COLO829 (cell line): ENCODE measurements at regions not wholly inside any gene's neighbourhood (a gene's known extent, or its start where the extent isn't known, plus 50 kb on each side); places are given as distances from the start of the nearest gene placed in this dataset.
A peak's percentile ranks its signal among the peaks of the same experiment; 100 is the strongest.

Experiments used
- DNase-seq: peaks from one replicate; pipeline ENCODE4 v3.0.0; 2012; ENCODE audit warnings: low spot score

DNA sequence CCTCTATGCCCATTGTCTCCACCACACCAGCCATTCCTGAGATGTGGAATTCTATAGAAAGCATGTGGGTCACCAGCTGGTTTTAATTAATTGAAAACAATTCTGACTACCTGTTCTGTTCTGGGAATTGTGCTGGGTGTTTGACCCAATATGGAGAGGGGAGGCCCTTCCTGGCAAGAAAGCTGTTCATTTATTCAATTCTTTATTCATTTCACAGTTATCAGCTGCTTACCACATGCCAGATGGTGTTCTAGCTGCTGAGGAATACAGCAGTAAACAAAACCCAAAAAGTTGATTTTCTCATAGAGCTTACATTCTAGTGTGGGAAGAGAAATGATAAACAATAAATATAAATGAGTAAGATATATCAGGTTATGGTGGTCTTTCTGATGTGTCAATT, 296.1 kb upstream of the RASGRP1 start:
- DNase-seq = no peak

DNA sequence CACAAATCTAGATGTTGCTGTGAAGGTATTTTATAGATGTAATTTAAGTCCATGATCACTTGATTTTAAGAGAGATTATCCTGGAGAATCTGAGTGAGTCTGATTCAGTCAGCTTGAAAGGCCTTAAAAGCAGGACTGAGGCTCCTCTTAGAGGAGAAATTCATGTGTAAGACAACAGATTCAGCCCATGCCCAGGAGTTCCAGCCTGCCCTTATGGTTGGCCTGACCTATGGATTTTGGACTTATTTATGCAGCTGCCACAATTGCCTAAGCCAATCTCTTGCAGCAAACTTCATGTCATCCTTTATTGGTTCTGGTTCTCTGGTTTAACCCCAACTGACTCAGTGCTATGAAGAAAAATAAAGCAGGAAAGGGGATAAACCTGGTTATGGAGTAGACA, 296.5 kb upstream of the RASGRP1 start:
- DNase-seq = no peak

GRCh38 chr15:38862099-38862498, 297.5 kb upstream of the RASGRP1 start:
- no peak for DNase-seq

- DNase-seq = no peak
Observed at GRCh38 chr15:38863381-38863780, 298.8 kb upstream of the RASGRP1 start.

- DNase-seq = no peak
Observed at GRCh38 chr15:38864122-38864521, 299.5 kb upstream of the RASGRP1 start.

DNA sequence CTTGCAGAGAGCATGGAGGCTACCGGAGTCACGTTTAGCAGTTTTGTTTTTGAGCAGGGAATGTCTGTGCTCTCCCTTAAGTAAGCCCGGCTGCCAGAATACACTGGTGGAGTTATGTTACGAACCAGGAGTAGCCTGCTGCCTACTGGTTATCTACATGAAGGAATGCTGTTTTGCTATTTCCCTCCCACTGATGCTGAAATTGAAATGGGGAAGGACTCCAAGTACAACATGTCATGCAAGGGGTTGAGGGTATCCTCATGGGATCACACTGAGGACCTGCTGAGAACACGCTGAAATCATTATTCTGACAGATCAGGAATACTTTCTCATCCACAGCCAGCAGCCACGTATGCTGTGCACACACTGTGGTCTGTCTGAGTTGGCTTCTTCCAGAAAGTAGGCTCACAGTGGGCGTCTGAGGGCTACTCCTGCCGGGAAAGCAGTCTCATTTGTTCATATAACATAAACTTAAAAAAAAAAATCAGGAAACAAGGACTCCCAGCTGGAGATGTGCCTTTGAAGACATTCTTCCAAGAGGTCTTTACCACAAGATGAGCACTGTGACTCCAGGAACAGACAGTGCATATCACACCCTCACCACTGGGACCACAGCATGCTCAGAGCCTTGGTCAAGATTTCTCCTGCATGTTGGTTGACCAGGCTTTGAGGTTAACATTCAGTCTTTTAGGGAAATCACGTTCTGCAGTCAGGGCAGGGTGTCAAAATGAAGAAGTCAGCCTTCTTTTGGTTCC, 300.4 kb upstream of the RASGRP1 start:
- no peak for DNase-seq

DNA sequence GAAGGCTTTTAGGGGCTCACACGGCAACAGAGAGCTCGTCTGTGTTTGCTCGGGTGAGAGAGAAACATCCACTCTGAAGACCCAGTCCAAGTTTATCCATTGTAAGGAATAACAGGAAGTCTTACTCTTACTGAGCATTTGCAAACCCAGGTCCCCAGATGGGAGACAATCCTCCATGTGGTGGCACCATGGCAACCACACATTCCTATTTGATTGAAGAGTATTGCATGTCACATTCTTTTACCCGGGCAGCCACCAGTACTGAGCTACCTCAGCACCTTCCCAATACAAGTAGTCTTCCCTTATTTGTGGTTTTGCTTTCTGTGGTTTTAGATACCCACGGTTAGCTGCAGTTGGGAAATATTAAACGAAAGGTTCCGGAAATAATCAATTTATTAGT, 302.9 kb upstream of the RASGRP1 start:
- no peak for DNase-seq

- peak; percentile 59 for DNase-seq
Observed at GRCh38 chr15:38868326-38869114, 303.9 kb upstream of the RASGRP1 start.

- no peak for DNase-seq
Observed at GRCh38 chr15:38871638-38872037, 307.0 kb upstream of the RASGRP1 start.

- no peak for DNase-seq
Observed at GRCh38 chr15:38872732-38873131, 308.1 kb upstream of the RASGRP1 start.

- no peak for DNase-seq
Observed at GRCh38 chr15:38873158-38873557, 308.5 kb upstream of the RASGRP1 start.

GRCh38 chr15:38874464-38874863, 309.9 kb upstream of the RASGRP1 start:
- DNase-seq = no peak

- no peak for DNase-seq
Observed at GRCh38 chr15:38876211-38876610, 311.6 kb upstream of the RASGRP1 start.

GRCh38 chr15:38876621-38877020, 312.0 kb upstream of the RASGRP1 start:
- DNase-seq = no peak

GRCh38 chr15:38877471-38877870, 312.9 kb upstream of the RASGRP1 start:
- no peak for DNase-seq

DNA sequence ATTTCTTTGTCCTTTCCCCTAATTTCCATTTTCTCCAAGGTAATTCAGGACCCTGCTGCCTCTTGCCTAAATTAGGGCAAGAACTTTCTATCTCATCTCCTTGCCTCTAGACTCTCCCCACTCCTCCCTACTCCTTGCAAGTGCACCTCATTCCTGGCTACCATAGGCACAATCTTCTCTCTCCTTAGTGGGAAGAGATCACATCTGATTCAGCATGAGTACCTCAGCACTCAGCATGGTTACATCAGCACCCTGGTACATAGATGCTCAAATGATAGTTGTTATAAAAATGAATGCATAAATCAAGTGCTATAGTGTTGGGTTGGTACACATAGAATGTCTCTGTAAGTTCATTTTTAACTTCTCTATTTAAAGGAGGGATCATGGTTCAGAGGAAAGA, 313.4 kb upstream of the RASGRP1 start:
- no peak for DNase-seq

- no peak for DNase-seq
Observed at GRCh38 chr15:38878926-38879325, 314.3 kb upstream of the RASGRP1 start.

DNA sequence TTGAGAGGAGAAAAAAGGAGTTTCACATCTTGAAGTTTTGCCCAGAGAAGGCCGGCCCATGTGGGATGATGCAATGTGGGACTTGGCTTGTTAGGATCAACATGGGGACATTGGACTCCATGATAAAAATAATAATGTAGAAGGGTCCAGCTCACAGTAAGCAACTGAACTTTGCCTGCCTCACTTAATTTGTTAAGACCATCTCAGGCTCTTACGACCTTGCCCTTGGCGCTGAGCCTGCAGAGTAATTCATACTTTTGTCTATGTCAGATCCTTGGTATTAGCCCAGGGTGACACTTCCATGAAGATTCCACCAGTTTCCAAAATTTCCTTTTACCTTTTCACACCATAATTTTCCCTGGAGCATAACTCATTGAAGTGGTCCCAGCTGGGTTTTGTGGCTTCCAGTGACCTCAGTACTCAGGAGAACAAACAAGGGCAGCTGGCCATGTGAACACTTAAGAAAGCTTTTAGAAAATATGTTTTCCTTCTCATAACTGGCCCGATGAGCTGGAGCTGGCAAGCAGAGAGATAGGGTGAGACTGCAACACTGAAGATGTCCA, 315.4 kb upstream of the RASGRP1 start:
- DNase-seq = no peak

DNA sequence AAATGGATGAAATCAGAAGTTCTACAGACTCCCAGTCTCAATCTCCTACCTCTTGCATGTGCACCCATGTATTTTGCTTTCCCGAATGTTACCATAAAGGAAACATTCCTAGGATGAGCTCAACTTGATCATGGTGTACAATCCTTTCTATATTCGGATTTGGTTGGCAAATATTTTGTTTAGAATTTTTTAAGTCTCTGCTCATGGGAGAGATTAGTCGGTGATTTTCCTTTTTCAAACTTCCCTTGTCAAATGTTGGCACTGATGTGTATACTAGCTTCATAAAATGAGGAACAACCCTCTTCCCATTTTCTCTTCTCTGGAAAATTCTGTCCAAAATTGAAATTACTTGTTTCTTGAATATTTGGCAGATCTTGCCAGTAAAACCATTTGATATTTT, 317.6 kb upstream of the RASGRP1 start:
- DNase-seq = no peak

DNA sequence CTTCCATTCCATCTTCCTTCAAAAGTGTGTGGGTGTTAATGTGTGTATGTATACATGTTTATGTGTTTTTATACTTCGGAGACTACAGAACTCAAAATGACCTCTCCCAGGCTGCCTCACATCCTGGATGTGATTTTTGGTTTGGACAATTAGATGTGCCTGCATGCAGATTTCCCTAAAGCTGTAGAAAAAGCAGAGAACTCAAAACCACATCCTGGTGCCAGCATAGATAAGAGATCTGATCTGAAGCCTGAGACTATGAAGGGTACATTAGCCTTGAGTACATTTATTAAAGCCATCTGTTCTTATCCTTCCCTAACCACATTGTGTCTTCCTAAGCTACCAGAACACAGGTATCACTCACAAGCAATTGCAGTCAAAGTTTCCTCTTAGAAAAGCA, 319.4 kb upstream of the RASGRP1 start:
- DNase-seq = peak; percentile 54

DNA sequence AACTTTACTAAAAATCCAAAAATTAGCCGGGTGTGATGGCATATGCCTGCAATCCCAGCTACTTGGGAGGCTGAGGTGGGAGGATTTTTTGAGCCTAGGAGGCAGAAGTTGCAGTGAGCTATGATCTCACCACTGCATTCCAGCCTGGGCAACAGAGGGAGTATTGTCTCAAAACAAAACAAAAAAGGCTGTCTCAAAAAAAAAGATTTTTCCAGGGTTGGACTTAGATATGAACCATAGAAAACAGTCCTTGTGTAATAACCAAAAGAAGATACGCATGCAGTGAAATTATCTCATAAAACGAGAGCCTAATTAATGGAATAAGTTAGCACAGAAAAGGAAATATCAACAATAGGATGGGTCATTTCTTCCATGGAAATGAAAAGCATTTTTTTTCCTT, 320.4 kb upstream of the RASGRP1 start:
- DNase-seq = no peak

DNA sequence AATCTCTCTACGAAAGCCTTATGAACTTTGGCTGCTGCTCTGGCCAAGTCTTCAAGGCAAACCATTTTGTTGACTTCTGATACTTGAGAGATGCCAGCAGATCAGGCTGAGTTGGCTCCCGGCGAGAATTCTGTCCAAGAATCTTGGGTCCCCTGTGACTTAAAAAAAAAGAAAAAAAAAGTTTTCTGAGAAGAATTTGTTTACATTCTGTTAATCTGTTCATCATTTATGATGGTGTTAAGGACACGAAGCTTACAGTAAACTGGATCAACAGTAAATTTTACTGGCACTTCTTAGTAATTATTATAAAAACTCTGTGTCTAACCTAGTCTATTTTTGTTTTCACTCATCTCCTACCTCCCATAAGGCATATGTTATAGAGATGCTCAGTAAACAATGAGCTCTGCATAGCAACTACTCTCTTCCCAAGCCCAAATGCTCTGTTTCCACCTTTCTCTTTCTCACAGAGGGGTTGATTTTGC, 320.9 kb upstream of the RASGRP1 start:
- DNase-seq = no peak
